ENCODE measurements at regions not wholly inside any gene's neighbourhood (a gene's known extent, or its start where the extent isn't known, plus 50 kb on each side); places are given as distances from the start of the nearest gene placed in this dataset.
A peak's percentile ranks its signal among the peaks of the same experiment; 100 is the strongest.

DNA sequence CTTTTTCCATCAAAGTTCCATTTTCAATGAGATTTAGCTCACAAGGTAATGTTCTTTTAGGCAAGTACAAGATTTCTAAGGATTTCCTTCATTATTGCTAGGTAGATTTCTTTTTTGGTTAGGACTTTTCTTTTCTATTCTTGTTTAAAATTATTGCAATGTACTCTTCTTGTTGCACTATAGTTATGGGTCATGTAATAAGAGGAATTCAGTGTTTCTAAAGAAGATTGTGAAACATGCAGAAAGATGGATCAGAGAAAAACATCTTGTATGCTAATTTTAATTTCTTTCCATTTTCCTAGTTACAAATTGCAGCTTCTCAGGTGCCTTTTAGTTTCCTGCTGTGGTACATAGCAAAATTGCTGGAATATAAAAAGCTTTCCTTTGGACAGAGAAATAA is 56.1 kb downstream of the BTG1 start:
- no peak for DNase-seq

DNA sequence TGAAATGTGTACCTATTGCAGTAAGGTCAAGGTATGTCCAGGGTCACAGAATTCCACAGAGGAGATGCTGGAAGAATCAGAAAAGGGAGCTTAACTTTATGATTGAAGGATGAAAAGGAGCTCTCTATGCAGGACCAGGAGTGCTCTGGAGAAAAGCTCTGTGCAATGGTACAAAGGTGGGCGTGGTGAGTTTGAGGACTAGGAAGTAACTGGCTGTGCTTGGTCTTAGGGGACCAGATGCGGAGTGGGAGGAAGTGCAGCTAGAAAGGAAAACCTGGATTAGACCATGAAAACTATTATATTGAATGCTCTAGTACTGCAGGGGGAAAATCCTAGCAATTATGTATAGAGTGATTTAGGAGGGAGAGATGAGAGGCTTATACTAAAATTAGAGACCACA is 56.8 kb downstream of the BTG1 start:
- DNase-seq: no peak

DNA sequence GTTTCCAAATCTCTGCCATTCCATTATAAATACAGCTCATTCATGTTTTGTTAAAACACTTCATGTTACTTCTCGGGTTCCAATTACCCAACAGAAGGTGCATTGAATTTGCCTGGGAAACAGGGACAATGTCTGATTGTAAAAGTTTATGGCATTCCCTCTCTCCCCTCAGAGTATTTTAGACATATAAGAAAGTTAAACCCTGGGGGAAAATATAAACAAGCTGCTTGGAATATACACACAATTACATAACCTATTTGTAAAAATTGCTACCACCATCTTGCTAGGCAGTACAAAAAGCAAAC is 60.0 kb downstream of the BTG1 start:
- no peak for DNase-seq

DNA sequence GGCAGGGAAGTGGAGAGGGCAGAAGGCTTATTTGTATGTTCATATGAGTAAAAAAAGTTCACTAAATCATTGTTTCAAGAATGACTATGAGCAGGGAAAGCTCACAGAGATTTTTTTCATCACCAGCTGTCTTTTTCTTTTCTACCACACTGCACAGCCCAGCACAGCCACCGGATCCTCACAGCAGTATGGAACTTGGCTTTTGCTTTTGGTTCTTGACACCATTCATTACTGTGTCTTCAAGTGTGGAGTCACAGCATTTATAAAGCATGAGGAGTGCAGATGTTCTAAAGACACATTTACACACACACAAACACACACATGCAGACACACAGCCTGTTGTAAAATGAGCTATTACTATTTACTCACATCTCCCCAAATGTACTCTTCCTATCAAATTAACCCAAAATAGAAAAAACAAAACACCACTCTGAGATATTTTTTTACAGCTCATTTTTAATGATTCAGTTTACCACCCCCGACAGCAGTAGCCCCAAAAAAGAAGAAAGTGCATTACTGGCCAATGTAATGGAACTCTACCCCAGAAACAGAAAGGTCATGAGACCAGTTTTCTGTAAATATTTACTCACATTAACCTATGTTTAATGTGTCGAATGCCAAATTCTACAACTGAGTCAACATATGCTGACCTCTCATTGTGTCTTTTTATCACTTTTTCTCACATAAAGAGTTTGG is 60.5 kb downstream of the BTG1 start:
- no peak for DNase-seq

DNA sequence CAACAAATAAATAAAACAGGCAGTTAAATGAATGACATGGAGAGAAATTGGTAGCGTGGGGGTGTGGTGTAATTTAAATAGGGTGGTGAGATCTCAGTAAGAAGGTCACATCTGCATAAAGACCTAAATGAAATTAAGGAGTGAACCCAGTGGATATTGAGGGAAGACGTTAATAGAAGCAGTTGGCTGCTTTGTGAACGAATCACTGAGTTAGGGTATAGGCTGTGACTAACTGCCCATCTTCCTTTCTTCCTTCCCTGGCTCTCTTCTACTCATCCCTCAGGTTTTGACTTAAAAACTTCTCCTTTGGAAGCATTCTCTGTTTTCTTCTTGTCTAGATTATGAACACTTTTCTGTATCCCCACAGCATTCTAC is 64.7 kb downstream of the BTG1 start:
- no peak for DNase-seq

DNA sequence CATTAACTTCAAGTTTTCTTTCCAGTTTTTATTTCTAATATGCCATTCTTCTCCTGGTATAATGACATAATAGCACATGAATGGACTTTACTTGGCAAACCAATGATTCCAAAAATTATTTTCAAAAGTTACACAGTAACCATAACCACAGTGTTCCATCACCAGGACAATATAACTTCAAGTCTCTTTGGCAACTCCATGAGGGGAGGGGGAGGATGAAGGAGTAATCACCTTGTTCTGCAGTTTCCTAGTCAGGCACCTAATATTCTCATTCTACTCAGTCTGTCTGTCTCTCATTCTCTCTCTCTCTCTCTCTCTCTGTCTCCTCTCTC is 66.6 kb downstream of the BTG1 start:
- no peak for DNase-seq

DNA sequence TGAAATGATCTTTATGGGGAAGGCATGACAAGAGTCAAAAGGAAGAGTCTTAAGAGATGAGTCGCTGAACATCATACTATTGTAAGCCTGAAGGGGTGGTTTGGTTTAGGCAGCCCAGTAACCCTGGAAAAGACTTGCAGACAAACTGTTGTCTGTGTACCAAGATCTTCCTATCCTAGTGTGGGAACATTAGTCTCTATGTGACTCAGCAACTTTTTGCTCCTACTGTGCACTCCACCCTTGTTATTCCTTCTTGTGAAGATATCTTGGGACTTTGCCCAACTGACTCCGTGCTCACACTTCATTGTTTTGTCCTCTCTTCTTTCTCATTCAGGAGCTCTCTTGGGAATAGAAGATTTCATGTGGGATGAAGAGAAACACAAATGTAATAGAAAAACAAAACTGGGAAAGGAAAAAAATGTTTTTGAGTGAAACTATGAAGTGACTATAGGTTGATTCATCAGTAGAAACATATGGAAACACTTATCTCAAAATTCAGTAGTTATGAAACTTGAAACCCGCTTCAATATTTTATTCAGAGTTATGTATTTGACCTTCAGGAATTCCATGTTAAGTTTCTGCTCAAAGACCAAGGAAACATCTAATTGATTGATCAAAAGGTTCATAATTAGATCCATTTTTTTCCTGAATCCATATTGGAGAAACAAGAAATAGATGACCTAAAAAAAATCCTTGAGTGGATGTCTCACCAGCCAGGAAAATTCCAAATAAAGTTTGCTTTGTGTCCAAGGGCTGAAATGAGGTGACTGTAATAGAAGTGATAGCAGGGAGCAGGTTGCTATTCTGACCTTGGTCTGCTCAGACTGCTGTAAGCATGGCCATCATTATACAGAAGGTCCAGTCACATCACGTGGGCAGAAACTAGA is 67.2 kb downstream of the BTG1 start:
- DNase-seq: no peak

DNA sequence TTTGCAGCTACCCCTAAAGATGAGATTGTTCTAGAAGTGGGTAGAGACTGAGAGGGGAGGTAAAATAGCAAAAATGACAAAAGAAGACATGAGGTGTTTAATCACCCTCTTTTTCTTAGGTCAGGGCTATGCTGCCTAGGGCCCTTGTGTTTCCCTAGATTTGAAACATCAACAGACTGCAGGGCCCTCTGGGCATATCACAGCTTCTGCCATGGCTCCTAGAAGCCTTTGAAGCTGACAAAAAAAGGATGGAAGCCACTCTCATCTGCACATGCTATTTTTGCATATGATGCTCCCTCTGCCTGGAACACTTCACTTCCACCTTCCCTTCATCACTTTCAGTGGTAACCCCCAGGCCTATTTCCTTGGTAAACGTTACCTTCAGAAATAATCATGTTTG is 68.1 kb downstream of the BTG1 start:
- DNase-seq: no peak

DNA sequence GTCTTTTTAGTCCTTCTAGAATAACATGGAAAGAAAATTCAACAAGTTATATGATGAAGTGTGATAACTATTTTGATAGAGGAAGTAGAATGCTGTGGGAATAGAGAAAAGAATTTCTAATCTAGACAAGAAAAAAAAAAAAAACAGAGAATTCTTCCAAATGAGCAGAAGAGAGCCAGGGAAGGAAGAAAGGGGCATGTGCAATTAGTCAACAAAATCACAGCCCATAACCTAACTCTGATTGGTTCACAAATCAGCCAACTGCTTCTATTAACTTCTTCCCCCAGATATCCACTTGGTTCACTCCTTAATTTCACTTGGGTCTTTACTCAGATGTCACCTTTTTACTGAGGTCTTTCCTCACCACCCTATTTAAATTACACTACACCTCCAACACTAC is 69.5 kb downstream of the BTG1 start:
- DNase-seq: no peak

DNA sequence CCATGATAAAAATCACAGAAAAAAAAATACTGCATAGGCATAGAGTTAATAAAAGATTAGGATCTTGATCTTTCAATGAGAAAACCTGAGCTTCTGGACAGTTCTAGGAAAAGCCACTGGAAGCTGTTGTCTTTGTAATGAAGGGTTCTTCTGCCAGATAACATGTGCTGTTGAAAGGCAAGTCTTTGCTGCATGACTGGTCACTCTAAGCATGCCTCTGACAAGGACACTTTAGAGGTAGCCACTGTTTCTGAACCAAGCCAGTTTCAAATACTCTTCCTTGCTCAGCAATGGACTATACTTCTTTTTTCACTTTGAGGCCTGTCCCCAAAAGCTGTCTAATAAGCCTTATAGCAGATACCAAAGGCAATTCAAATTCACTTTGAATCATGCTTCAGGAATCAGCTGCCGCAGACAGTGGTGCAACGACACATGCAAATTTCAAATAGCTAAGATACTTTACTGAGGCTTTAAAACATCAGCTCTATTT is 70.2 kb downstream of the BTG1 start:
- DNase-seq: no peak

DNA sequence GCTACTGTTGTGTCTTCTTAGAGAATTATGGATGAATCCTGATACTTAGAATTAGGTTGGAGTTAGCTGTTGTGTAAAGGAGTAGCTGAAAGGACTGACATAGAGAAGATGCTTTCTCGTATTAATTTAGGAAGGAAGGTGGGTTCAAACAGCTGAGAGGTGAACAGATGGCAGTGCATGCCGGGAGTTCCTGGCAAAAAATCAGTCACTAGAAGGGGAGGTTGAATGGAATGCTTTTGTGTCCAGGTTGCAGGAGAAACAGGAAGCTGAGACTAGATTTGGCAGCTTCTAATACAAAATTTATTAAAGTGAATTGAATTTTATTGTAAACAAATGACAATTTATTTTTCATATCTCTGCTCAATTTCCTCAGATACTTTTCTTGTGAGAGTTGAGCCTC is 70.8 kb downstream of the BTG1 start:
- DNase-seq: no peak

DNA sequence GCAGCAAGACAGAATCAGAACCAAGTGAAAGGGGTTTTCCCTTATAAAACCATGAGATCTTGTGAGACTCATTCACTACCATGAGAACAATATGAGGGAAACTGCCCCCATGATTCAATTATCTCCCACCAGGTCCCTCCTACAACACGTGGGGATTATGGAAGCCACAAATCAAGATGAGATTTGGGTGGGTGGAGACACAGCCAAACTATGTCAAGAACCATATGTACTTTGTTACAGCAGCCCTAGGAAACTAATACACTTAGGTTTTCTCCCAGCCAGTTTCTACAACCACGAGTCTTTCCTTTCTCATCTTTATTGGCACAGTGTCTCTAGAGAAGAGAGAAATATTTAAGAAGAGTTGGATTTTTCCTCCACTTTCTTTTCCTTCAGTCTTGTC is 72.6 kb downstream of the BTG1 start:
- DNase-seq: no peak

DNA sequence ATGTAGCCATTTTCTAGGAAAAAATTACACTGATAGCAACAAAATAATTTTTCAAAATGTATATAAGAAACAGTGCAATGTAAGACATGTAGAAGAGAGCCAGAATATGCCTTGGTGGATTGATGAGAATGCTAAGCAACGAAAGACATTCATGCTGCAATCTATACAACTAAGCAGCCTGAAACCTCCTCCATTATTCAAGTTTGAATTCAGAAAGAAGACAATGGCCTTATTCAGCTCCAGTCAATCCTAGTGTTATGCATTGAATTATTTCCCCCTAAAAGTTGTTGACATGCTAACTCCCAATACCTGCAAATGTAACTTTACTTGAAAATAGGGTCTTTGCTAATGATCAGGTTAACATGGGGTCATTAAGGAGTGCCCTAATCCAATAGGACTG is 73.5 kb downstream of the BTG1 start:
- DNase-seq: no peak

DNA sequence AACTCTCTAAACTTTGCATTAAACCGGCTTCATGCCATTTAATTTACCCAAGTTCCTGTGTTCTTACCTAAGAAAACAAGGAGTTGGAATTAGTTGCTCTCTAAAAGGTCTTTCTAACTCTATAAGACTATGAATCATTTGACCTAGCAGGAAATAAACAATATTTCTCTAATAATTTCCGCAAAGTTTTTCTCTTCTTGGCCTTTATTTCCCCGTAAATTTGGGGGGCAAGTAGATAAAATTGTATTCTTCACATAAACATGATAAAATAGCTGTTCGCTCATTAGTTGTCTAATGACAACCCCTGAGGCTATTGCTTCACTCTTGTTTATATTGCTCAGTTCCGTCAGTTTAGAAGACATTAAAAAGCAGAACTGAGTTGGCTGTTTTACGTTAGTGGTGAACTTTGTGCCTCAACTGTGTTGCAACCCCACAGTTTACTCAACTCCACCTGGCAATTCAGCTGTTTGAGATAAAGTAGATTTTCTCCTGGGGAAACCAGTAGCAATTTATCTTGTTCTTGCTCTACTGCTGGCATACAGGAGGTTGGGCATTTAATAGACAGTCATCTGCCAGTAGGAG is 74.7 kb downstream of the BTG1 start:
- DNase-seq: peak; percentile 14 to 30

DNA sequence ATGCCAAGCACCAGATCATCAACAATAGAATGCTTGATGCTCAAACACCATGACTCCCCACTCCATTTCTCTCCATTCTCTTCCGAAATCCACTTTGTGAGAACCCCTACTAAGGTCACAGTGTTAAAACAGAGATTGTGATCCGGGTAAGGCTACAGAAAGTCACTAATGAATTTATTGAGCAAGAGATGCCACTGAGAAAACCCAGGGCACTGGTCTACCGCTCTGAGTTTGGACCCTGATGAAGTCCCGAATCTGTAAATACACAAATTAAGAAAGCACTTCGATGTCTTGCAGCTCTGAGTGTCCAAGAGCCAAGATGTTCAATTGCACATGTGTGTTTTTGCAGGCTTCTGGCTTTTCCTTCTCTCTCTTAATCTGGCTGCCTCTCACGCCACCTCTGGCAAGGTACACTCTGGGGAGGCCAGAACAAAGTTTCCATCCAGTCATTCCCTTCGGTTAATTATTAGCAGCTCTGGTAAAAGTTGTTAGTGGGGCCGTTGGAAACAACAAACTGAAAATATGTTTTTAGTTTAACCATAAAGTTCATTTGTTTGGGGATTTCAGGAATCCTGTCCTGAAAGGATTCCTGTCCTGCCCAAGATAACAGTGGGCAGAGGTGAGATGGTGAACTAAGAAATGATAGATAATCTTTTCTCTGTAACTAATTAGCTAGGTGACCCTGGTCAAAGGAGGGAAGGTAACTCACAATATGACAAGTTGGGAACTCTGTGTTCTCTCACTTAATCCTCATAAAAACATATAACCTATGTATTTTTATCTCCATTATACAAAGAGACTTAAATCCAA is 75.4 kb downstream of the BTG1 start:
- no peak for DNase-seq

DNA sequence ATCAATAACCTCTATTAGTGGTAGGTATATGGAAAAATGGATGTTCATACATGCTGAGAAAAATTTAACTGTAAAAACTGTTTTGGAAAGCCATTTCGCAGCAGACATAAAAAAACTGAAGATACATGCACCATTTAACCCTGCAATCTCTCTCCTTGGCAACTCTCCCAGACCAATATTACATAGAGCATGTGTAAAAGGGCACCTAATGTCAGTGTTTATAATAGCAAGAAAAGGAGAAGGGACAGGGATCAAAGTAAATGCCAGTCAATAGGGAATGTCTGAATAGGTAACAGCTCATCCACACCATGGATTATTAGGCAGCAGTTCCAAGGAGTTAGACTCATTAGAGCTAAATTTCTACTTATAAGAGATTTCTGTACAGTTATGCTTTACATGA is 77.2 kb downstream of the BTG1 start:
- no peak for DNase-seq

DNA sequence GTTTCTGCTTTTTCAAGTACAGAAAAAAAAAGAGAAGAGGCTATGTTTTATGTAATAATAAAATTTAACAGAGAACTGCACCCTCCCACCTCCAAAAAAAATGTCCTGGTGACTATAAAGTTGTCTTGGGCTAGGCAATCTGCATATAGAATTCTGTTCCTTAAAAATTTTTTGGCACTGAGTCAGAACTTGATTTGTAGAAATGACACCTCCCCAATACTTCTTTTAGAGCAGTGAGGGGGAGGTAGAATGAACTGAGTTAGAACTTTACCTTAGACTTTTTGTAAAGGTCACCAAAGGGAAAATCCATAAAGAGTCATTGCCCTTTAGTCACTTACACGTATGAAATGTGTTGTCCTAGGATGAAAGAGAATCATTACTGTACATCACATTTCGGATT is 80.0 kb downstream of the BTG1 start:
- DNase-seq: no peak

DNA sequence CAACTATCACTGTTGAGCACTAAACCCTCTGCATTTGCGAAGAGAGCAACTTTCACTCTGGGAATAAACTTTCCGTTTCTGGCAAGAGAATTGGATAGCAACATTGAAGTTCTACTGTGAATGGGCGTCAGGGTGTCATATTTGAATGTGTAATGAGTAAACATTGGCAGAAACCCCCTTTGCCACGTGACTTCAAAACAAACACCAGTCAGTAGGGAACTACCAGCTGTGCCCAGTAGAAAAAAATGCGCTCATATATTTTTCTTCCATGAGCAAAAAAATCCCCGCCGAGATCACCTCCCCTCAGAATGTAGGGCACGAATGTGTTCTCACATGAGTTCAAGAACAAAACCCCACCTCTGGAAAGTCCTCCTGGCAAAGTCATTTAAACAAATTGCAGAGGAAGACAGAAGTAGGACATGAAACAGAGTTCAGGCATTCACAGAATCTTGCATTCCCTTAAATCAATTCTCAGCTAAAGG is 80.6 kb downstream of the BTG1 start:
- no peak for DNase-seq

DNA sequence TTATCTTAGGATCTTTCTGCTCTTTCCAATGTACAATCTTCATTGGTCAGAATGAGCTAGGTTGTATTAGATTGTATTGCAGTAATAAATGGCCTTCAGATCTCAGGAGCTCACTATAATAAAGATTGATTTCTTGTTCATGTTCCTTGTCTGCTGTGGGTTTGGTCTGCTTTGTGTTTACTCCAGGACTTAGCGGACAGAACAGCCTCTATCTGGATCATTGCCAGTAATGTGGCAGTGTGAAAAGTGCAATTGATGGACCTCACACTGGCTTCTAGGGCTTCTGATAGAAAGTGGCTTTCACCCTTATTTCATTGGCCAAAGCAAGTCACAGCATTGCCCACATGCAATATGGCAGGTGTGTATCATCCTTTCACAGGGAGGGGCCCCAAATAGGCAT is 81.2 kb downstream of the BTG1 start:
- no peak for DNase-seq

DNA sequence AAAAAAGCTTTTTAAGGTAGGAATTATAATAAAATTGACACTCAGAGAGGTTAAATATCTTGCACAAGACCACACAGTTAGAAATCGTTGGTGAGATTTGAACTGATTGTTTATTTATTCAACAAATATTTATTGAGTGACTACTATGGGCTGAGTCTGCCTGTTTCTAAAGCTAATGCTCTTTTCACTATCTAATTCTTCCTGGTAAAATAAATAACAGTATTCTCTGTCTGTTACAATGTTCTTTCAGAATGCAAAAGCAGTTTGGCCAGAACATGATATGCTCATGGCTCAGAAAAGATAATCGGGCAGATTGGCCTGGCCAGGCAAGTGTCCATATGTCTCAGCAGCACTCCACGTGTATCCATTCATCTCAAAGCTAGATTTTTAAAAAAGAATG is 82.0 kb downstream of the BTG1 start:
- no peak for DNase-seq

DNA sequence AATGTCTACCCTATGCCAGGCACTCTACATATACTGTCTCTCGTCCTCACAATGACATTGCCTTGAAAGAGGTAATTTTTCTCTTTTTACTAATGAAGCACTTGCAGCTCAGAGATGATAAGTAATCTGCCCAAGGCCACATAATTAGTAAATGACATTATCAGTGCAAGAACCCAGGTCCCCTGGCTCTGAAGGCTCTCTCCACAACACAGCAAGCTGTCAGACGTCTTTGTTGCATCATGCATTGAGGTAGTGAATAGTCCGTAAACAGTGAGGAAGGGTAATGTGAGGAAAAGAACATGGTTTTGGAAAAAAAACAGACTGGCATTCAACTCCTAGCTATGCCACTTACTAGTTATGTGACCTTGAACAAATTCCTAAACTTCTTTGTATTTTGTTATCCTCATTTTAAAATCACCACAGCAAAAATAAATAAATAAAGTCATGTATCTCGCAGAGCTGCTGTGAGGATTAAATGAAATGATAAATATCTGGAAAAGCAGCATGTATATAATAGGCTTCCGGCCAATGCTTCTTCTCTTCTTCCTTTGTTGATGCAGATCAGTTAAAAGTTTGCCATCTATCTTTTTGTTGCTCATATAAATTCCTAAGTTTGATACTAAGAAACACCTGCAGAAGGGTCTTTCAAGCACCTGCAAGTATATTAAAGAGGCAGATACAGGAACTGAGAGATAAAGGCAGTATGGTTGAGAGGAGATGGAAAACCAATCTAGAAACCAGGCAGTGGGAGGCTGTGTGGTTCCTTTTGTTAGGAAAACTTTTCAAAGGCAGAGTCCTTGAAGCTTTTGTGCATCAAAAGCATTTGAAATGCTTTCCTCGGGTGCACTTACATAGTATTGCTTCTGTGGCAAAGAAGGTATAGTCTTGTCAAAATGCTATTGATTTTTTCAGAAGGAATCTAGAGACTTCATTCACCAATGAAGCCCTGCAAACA is 82.8 kb downstream of the BTG1 start:
- DNase-seq: no peak

DNA sequence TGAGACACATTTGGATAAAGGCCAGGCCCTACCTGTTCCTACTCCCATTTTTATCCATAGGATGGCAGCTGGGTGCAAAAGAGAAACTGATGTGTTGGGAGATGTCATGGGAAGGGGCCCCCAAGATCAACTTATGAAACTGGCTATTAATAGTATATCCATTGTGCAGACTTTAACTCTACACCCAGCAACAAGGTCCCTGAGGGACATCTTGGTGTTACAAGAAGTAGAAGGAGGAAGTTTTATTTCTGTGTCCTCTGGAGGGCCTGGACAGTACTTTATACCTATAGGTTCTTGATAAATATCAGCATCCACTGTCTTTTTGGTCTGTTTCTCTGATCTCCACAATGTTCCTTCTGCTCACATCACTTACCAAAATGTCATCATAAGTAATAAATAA is 84.6 kb downstream of the BTG1 start:
- no peak for DNase-seq

Data from Kasumi-1 (cell line).